Suppressor macrophage (primary cell): ENCODE measurements at regions not wholly inside any gene's neighbourhood (a gene's known extent, or its start where the extent isn't known, plus 50 kb on each side); places are given as distances from the start of the nearest gene placed in this dataset.

Experiments used
- DNase-seq, 4 experiments: peaks; one replicate each; pipeline ENCODE4 v3.0.0-alpha.2; 2020 to 2022

- DNase-seq: no peak
Observed at GRCh38 chr9:38312406-38312805, 80.1 kb upstream of the ALDH1B1 start.

- DNase-seq: peak; percentile 4 to 42 (median 24)
Observed at GRCh38 chr9:38311382-38312270, 80.9 kb upstream of the ALDH1B1 start.

- DNase-seq: no peak
Observed at GRCh38 chr9:38309324-38310195, 82.9 kb upstream of the ALDH1B1 start.

- no peak for DNase-seq
Observed at GRCh38 chr9:38308136-38308535, 84.4 kb upstream of the ALDH1B1 start.

- no peak for DNase-seq
Observed at GRCh38 chr9:38306899-38307298, 85.6 kb upstream of the ALDH1B1 start.

- no peak for DNase-seq
Observed at GRCh38 chr9:38305582-38305981, 86.9 kb upstream of the ALDH1B1 start.

GRCh38 chr9:38301376-38302106 lies 91.0 kb upstream of the ALDH1B1 start:
- DNase-seq: no peak

- DNase-seq: no peak
Observed at GRCh38 chr9:38299856-38300255, 92.6 kb upstream of the ALDH1B1 start.

- DNase-seq: no peak
Observed at GRCh38 chr9:38298904-38299303, 93.6 kb upstream of the ALDH1B1 start.

- no peak for DNase-seq
Observed at GRCh38 chr9:38298503-38298902, 94.0 kb upstream of the ALDH1B1 start.

- DNase-seq: no peak
Observed at GRCh38 chr9:38296807-38297206, 95.7 kb upstream of the ALDH1B1 start.

GRCh38 chr9:38295764-38296163 lies 96.7 kb upstream of the ALDH1B1 start:
- no peak for DNase-seq

- no peak for DNase-seq
Observed at GRCh38 chr9:38294220-38294960, 98.1 kb upstream of the ALDH1B1 start.

GRCh38 chr9:38293022-38293421 lies 99.5 kb upstream of the ALDH1B1 start:
- no peak for DNase-seq

GRCh38 chr9:38292480-38292879 lies 100.0 kb upstream of the ALDH1B1 start:
- no peak for DNase-seq

- no peak for DNase-seq
Observed at GRCh38 chr9:38289866-38290245, 102.6 kb upstream of the ALDH1B1 start.

- DNase-seq: no peak
Observed at GRCh38 chr9:38289236-38289865, 103.2 kb upstream of the ALDH1B1 start.

- DNase-seq: no peak
Observed at GRCh38 chr9:38288502-38288901, 104.0 kb upstream of the ALDH1B1 start.

- DNase-seq: no peak
Observed at GRCh38 chr9:38287420-38287985, 105.0 kb upstream of the ALDH1B1 start.

- peak in 1 of 4 experiments; percentile 11 for DNase-seq
Observed at GRCh38 chr9:38286766-38287165, 105.7 kb upstream of the ALDH1B1 start.

- no peak for DNase-seq
Observed at GRCh38 chr9:38286357-38286756, 106.1 kb upstream of the ALDH1B1 start.
